GM18909 (cell line): ENCODE measurements at regions not wholly inside any gene's neighbourhood (a gene's known extent, or its start where the extent isn't known, plus 50 kb on each side); places are given as distances from the start of the nearest gene placed in this dataset.

ENCODE experiments used
- ATAC-seq: cut with Tn5 transposase; IDR thresholded peaks from one replicate; pipeline ENCODE4 v1.9.1; 2021; ENCODE audit warnings: mild to moderate bottlenecking; ENCODE audit not compliant: unreplicated experiment, poor library complexity

DNA sequence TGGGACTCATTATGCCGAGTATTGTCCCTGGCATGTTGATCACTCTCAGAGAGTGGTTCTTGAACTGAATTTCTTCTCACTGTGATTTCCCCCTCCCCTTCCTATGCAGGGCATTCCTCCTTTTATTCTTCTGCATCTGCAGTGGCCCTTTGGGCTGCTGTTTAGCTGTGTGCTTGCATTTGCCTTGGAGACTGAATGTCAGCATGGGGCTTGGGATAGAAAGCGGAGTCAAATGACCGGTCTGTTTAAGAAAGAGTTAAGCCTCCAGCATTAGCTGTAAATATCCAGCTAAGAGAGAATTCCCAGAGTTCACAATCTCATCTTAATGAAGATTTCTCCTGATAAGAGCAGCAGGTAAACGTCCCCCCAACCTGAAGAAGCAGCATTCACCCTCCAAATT is 65.6 kb upstream of the RMST start:
- no peak for ATAC-seq

- no peak for ATAC-seq
Observed at GRCh38 chr12:97398704-97399103, 63.9 kb upstream of the RMST start.

- ATAC-seq = peak; percentile 29
Observed at GRCh38 chr12:97404093-97404492, 58.5 kb upstream of the RMST start.

DNA sequence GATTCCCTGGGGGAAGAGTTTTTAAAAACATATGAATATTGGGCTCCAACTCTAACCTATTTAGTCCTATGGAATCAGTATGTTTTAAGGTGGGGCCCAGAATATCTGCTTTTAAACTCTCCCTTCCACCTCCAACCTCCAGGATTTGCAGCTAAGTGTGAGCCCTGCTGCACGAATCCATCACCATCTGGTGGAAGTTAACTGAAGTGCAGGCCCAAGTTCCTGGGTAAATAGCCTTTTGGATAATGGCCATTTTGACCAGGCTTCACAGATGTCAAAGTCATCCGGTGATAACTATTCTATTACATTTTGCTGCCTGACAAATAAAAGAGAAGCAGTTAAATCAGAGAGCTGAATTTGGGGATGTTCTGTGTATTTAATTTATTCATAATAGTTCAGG is 58.1 kb upstream of the RMST start:
- peak; percentile 95 for ATAC-seq

DNA sequence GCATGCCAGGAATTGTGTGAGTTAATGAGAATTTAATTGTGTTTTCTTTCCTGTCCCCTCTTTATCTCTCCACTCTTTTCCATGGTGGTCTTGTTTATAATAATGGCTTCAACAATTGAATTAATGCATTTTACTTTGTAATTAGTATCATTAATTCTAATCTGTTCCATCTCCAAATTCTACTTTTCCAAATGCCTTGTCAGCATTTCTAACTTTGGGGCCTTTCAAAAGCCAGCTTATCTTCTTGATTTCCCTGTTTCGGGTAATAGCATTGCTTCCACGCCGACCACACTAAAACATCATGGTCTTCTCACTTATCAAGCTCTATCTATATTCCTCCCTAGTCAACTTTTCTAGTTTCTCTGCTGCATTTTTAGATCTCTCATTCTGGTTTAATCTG is 54.2 kb upstream of the RMST start:
- ATAC-seq = no peak

DNA sequence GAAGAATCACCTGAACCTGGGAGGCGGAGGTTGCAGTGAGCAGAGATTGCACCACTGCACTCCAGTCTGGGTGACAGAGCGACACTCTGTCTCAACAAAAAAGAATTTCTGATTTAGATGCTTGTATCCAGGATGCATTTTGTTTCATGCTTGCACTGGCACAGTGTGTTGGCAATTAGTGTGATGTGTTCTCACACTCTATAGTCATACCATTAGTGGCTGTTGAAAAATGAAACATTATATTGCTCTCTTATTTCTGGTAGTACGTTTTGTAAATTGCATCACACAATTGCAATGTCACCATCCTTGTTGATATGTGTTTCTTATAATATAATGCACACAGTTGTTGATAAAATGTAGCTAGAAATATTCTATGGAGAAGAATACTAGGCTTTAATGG is 51.3 kb upstream of the RMST start:
- no peak for ATAC-seq
